Activated T-cell treated with anti-CD3 and anti-CD28 coated beads for 1 hour (primary cell): ENCODE measurements at regions not wholly inside any gene's neighbourhood (a gene's known extent, or its start where the extent isn't known, plus 50 kb on each side); places are given as distances from the start of the nearest gene placed in this dataset.

ENCODE experiments used
- DNase-seq: peaks from one replicate; pipeline ENCODE4 v3.0.0-alpha.2; 2020; ENCODE audit warnings: low read depth

GRCh38 chr18:68525091-68525490 lies 189.8 kb downstream of the TMX3 start:
- DNase-seq: no peak

DNA sequence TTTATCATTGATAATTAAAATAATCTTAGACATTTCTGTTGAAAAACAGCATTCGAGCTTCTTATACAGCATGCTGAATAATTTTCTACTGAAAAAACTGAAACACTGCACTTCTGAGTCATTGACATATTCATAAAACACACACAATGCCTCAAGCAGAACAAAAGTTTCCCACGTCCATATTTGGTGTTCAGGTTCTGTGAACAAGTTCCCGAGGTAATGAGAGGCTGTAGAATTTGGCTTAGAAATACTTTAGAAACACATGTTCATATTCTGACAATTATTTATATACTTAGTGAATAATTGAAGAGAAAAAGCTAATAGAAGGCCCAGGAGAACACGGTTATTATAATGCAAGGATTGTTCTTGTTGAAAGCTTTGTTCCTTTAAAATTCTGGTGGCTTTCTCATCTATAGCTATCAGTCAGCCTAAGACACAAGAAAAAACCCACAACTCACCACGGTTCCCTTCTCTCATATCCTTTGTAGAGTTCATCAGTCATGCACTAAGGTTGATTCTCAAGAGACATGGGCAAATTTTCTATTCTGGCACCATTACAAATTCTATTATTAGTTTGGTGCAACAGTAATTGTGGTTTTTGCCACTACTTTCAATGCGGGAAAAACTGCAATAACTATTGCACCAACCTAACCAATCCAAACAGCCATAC lies 194.4 kb downstream of the TMX3 start:
- no peak for DNase-seq

- DNase-seq: no peak
These were observed 195.6 kb downstream of the TMX3 start for GRCh38 chr18:68519336-68519735.

DNA sequence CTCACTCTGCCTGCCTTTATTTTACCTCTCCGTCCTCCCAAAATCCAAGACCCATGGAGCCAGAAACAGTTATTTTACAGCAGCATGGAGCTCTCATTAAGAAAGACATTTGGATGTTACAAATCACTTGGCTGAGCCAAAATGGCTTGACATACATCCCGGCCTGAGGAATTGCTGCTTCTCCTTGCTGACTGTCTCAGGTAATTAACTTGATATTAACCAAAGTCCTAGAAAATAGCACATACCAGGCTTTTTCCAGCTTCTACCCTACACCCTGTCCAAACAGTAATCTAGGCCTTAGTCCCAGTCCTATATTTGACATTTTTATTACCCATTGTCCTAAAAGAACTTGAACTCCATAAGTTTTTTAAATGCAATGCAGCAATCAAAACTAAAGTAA lies 205.0 kb downstream of the TMX3 start:
- no peak for DNase-seq

- no peak for DNase-seq
These were observed 207.1 kb downstream of the TMX3 start for GRCh38 chr18:68507781-68508180.

DNA sequence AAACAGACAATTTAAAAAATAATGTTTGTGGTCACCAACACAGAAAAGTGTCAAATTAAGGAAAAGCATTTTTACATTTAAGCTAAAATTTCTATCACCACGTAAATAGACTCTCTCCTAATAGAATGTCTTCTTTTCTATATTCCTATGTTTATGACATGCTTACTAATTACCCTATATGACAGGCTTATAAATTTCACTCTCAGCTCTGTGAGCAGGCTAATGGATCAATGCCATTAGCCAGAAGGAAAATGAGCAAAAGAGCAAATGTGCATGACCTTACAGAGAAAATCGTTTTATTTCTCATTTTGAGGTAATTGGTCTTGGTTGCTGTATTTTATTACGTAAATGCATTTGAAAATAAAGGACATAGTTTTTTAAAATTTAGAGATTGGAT lies 209.7 kb downstream of the TMX3 start:
- DNase-seq: no peak

DNA sequence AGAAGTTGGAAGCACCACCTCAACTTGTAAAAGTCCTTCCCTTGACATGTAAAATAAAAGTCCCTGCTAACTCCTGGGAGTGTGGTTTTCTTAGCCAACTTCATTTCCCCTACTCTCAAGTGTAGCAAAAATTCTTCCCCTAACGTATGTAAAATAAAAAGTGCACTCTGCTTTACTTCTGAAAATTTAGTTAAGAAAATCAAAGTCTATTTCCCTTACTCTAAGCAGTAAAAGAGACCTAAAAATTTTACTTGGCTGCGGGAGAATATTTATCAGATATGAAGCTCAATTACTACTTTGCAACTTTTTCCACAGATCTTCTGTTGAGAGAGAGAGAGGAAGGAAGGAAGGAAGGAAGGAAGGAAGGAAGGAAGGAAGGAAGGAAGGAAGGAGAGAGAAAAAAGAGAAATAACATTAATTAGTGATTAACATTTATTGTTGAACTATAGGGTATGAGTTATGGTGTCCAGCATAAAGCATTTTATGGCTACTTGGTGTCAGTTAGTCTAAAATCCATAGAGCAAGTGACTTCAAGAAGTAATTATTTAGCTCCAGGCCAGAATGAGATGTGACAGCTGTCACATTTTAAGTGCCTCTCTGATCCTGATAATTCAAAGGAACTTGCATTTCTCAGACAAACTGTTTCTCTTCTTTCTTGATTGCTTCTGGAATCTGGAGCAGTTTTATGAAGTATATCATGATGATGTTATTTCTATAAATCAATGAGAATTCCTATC lies 210.3 kb downstream of the TMX3 start:
- no peak for DNase-seq

DNA sequence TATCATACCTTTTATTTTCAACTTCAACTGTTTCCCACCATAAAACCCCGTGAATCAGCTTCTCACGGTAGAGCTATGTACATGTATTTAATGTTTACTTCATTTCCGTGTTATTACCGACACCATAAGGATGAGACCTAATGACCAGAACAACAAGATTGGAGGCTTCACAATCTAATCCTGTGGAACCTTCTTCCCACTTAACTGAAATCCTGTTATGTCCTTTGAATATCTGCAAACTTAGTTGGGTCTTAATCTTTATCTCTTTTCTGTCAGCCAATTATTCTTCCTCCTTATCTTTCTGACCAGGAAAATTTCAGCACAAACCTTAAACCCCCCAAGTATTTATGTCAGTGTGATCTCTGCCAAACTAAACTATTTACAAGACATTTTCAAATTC lies 214.4 kb downstream of the TMX3 start:
- no peak for DNase-seq

- DNase-seq: no peak
These were observed 215.8 kb downstream of the TMX3 start for GRCh38 chr18:68499141-68499540.

DNA sequence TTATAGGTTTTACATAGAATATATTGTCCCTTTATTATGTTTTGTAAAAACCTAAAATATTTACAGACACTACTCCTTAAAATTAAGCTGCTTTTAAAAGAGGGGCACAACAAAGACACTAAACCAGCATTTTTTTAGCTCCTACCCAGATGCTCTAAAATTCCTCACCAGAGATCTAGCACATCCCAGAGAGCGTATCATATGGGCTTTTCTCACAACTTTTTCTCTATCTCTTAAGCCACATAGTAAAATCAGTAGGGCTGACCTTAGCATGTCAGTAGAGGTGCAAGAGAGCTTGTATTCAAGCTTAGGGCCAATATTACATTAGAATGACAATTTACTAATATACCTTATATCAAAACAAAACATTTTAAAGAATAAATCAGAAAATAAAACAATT lies 216.3 kb downstream of the TMX3 start:
- DNase-seq: no peak

DNA sequence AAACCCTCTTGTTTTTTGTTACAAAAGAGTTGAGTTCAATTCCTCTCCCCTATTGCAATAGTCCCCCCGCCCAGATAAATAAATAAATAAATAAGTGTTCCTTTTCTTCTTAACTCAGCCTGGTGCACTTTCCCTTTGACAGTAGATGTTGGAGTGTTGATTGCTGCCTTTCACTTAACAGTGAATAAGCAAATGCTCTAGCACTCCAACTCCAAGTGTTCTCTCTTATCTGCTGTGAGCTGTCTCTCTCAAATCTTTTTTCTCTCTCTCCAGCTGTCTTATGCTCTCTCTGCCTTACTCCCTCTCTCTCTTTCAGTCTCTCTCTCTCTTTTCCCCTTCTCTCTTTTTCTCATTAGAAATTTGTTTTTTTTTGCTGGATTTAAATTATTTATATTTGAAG lies 216.7 kb downstream of the TMX3 start:
- DNase-seq: no peak

DNA sequence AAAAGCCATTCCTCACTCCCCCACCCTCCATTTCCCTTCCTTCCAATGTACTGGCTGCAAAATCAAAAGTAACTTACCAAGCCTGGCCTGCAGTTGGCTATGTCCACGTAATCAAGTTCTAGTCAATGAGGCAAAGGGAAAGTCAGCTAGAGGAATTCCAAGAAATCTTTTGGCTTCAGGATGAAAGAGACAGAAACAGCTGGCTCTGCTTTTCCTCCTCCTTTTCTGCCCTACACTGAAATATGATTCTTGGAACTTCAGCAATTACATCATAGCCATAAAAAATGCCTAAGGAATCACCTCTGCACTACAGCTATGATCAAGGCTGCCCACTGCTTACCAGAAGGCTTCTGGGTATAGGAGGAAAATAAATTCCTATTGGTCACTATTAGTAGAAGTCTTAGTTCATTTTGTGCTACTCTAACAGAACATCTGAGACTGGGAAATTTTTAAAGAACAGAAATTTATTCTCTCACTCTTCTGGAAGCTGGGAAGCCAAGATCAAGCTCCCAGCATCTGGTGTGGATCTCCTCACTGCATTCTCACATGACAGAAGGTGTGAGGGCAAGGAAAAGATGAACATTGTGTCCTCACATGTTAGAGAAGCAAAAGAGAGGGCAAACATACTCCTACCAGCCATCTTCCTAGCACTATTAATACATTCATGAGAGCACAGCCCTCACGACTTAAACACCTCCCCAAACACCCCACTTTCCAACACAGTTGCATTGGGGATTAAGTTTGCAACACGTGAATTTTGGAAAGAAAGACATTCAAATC lies 219.9 kb downstream of the TMX3 start:
- DNase-seq: no peak

- no peak for DNase-seq
These were observed 225.7 kb downstream of the TMX3 start for GRCh38 chr18:68489013-68489792.

- no peak for DNase-seq
These were observed 230.7 kb downstream of the TMX3 start for GRCh38 chr18:68484241-68484640.

DNA sequence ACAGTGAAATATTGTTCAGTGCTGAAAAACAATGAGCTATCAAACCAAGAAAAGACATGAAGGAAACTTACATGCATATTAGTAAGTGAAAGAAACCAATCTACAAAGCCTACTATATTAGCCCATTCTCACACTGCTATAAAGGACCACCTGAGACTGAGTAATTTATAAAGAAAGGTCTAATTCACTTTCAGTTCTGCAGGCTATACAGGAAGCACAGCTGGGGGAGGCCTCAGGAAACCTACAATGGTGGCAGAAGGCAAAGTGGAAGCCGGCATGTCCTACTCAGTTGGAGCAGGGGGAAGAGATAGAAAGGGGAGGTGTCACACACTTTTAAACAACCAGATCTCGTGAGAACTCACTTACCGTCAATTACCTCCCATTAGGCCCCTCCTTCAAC lies 232.1 kb downstream of the TMX3 start:
- no peak for DNase-seq

DNA sequence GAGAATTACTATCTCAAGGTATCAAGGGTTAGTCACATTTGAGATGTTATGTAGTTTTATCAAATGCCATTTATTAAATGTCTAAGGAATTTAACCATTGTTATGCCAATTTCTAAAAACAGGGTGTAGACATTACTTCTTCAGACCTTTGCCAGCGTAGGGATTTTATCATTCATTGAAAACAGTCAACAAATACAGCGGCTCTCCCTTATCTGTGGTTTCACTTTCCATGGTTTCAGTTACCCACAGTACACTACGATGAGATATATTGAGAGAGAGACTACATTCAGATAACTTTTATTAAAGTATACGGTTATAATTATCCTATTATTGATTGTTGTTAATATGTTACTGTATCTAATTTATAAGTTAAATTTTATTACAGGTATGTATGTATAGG lies 234.7 kb downstream of the TMX3 start:
- no peak for DNase-seq

GRCh38 chr18:68478246-68478645 lies 236.7 kb downstream of the TMX3 start:
- no peak for DNase-seq

- DNase-seq: no peak
These were observed 239.0 kb downstream of the TMX3 start for GRCh38 chr18:68475883-68476282.

GRCh38 chr18:68472701-68473295 lies 242.1 kb downstream of the TMX3 start:
- no peak for DNase-seq

- DNase-seq: no peak
These were observed 245.8 kb downstream of the TMX3 start for GRCh38 chr18:68469049-68469625.

DNA sequence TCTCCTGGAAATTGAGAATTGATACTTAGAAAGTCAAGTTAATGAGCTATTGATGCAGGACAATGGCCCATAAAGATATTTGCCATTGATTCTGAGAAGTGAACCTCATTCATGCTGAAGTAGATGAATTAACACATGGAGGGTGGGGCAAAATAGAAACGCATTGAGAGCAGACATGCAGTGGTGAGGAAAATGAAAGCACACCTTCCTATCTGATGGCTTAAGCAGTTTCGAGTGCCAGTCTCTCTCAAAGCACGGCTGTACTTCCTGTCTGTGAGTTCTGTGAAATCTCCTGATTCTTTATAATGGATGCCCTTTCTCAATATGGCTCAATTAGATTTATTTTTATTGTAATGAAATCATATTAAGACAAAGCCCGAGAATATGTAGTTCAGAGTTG lies 247.0 kb downstream of the TMX3 start:
- no peak for DNase-seq

DNA sequence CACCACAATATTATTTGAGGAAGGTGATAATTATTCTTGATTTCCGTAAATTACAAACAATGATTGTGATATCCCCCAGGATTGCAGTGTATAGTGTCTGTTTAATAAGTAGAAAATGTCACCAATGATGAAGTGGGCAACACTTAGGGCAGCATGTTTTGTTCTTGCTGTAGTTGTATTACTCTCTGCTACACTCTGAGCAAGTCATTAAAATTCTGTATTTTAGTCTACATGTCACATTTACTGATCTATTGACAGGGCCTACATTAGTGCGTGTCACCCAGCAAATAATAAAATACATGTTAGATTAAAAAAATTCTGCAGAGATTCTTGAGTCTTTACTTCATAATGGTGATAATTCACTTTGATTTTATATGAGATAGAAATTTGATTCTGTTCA lies 247.6 kb downstream of the TMX3 start:
- no peak for DNase-seq
